ENCODE measurements at regions not wholly inside any gene's neighbourhood (a gene's known extent, or its start where the extent isn't known, plus 50 kb on each side); places are given as distances from the start of the nearest gene placed in this dataset.
"Not testable (repeated sequence)": the region's sequence is repeated elsewhere in the genome, so short reads cannot be mapped to it uniquely, and the experiment has no call there.

DNA sequence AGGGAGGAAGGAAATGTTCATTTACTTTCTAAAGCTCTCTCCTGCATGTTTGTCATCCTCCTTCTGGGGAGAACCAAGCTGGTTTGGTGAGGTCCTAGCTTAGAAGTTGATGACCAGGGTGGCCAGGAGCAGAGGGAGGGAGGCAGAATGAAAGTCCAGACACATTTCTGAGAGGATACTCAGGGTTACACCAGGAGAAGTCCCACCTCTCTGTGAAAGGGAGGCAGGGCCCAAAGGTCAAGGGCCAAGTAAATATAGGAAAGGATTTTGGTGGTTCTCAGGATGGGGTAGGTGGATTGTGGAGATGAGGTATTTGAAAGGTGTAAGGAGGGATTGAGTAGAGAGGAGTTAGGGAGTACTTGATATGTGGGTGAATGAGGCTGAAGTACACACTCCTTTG, 58.0 kb upstream of the FBXO11 start:
- TF ChIP-seq, protein P1, sequence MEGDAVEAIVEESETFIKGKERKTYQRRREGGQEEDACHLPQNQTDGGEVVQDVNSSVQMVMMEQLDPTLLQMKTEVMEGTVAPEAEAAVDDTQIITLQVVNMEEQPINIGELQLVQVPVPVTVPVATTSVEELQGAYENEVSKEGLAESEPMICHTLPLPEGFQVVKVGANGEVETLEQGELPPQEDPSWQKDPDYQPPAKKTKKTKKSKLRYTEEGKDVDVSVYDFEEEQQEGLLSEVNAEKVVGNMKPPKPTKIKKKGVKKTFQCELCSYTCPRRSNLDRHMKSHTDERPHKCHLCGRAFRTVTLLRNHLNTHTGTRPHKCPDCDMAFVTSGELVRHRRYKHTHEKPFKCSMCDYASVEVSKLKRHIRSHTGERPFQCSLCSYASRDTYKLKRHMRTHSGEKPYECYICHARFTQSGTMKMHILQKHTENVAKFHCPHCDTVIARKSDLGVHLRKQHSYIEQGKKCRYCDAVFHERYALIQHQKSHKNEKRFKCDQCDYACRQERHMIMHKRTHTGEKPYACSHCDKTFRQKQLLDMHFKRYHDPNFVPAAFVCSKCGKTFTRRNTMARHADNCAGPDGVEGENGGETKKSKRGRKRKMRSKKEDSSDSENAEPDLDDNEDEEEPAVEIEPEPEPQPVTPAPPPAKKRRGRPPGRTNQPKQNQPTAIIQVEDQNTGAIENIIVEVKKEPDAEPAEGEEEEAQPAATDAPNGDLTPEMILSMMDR (IDR thresholded peaks at IDR 0.05; ENCODE audit: extremely low read depth, missing control alignments), result no peak
- DNase-seq (ENCODE audit: low spot score), result no peak

DNA sequence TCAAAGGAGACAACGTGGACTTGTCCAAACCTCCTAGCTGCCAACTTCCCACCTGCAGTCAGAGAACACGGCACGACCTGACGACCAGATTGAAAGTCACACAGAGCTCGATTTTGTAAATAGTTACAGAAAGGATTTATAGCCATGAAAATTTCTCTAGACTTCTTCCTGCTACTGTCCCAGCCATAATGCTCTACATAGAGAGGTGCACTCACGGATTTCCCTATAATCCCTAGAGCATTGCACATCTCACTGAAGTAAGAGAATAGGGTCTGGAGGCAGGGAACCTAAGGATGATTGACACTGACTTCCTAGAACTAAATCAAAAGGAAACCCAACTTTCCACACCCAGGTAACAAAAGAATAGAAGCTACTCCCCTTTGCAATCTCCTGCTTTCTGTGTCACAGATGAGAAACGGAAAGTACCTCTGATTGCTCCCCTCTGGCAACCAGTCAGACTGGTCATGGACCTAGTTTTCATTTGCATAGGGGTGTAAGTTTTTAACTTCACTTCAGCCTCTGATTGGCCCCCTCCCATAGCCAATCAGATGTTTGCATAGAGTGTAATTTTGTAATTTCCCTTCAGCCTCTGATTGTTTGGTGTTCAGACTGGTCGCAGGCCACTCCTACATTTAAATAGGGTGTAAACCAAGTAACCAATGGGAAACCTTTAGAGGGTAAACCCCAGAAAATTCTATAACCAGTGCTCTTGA, 58.6 kb upstream of the FBXO11 start:
- DNase-seq (ENCODE audit: low spot score), result no peak
- TF ChIP-seq, protein P1 (IDR thresholded peaks at IDR 0.05; ENCODE audit: extremely low read depth, missing control alignments), result no peak

DNA sequence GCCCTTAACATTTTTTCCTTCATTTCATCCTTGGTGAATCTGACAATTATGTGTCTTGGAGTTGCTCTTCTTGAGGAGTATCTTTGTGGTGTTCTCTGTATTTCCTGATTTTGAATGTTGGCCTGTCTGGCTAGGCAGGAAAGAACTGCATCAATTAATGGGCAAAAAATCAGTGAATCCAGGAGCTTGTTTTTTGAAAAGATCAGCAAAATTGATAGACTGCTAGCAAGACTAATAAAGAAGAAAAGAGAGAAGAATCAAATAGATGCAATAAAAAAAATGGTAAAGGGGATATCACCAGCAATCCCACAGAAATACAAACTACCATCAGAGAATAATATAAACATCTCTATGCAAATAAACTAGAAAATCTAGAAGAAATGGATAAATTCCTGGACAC, 70.4 kb upstream of the FBXO11 start:
- not testable (repeated sequence) for DNase-seq (ENCODE audit: low spot score)

DNA sequence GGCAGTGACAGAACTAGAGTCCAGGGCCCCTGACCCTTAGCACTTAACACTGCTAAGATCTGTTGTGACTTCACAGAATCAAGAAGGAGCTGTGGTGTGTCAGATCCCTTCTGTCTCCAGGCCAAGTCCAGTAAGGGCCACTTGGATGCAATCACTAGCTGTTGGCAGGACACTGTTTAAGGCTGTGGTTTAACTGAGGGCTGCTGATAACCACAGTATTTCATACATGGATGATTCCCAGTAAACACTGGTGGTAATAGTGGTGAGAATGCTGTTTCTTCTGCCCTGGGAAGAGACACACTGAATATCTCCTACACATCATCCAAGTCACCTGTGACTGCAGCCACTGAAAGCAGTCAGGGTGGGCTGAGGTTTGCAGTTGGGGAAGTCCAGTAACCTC, 77.7 kb upstream of the FBXO11 start:
- TF ChIP-seq, protein P1 (IDR thresholded peaks at IDR 0.05; ENCODE audit: extremely low read depth, missing control alignments), result no peak
- no peak for DNase-seq (ENCODE audit: low spot score)

GRCh38 chr2:47990503-47990902, 84.2 kb upstream of the FBXO11 start:
- TF ChIP-seq, protein P1 (IDR thresholded peaks at IDR 0.05; ENCODE audit: extremely low read depth, missing control alignments), result no peak
- DNase-seq (ENCODE audit: low spot score), result no peak

GRCh38 chr2:47992671-47993070, 86.4 kb upstream of the FBXO11 start:
- no peak for DNase-seq (ENCODE audit: low spot score)
- TF ChIP-seq, protein P1 (IDR thresholded peaks at IDR 0.05; ENCODE audit: extremely low read depth, missing control alignments), result no peak

DNA sequence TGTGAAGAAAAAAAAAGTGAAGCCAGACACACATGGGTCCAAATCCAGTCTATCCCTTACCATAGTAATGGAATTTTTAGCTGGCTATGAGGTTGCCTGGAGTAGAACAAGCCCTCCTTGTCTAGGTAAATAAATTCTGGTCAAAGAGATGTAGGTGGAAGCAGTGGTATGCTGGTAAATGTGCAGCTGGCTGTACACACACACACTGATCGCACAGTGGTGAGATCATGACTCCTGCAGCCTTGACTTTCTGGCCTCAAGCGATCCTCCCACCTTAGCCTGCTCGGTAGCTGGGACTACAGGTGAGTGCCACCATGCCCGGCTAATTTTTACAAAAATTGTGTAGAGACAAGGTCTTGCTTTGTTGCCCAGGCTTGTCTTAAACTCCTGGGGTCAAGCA, 90.5 kb upstream of the FBXO11 start:
- TF ChIP-seq, protein P1 (IDR thresholded peaks at IDR 0.05; ENCODE audit: extremely low read depth, missing control alignments), result no peak
- no peak for DNase-seq (ENCODE audit: low spot score)

DNA sequence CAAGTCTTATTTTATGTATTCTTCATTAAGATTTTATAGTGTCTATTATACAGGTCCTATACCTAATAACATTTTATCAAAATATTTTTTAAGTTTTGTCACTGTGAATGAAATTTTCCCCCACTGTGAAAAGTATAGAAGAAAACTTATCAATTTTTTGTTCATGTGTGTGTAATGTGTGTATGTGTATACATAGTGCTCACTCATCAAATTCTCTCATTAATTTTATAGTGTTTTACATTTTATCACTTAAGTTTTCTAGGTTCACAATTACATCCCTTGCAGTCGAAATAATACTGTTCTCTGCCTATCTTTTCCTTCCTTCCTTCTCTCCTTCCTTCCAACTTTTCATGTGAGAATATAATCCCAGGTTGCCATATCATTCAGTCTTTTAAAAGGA, 93.2 kb upstream of the FBXO11 start:
- no peak for DNase-seq (ENCODE audit: low spot score)
- TF ChIP-seq, protein P1 (IDR thresholded peaks at IDR 0.05; ENCODE audit: extremely low read depth, missing control alignments), result no peak
